NOMO-1 treated with dmso at 0.1 percent for 144 hours (cell line): ENCODE measurements at regions not wholly inside any gene's neighbourhood (a gene's known extent, or its start where the extent isn't known, plus 50 kb on each side); places are given as distances from the start of the nearest gene placed in this dataset.
"Not testable (repeated sequence)": the region's sequence is repeated elsewhere in the genome, so short reads cannot be mapped to it uniquely, and the experiment has no call there.

Experiments
- DNase-seq: peaks from one replicate; lab custom pipeline; 2025; ENCODE audit not compliant: unreplicated experiment; lab: John Stamatoyannopoulos, UW

GRCh38 chr4:112086661-112087060 is 58.6 kb upstream of the FAM241A start:
- not testable (repeated sequence) for DNase-seq

GRCh38 chr4:112092330-112092729 is 52.9 kb upstream of the FAM241A start:
- DNase-seq: not testable (repeated sequence)

- DNase-seq: no peak
Observed at GRCh38 chr4:112093636-112094202, 51.5 kb upstream of the FAM241A start.

GRCh38 chr4:112094330-112094729 is 50.9 kb upstream of the FAM241A start:
- no peak for DNase-seq
